NCI-H1694 (cell line): ENCODE measurements at regions not wholly inside any gene's neighbourhood (a gene's known extent, or its start where the extent isn't known, plus 50 kb on each side); places are given as distances from the start of the nearest gene placed in this dataset.

Source experiments
- DNase-seq: peaks from one replicate; lab custom pipeline; 2025; lab: John Stamatoyannopoulos, UW

DNA sequence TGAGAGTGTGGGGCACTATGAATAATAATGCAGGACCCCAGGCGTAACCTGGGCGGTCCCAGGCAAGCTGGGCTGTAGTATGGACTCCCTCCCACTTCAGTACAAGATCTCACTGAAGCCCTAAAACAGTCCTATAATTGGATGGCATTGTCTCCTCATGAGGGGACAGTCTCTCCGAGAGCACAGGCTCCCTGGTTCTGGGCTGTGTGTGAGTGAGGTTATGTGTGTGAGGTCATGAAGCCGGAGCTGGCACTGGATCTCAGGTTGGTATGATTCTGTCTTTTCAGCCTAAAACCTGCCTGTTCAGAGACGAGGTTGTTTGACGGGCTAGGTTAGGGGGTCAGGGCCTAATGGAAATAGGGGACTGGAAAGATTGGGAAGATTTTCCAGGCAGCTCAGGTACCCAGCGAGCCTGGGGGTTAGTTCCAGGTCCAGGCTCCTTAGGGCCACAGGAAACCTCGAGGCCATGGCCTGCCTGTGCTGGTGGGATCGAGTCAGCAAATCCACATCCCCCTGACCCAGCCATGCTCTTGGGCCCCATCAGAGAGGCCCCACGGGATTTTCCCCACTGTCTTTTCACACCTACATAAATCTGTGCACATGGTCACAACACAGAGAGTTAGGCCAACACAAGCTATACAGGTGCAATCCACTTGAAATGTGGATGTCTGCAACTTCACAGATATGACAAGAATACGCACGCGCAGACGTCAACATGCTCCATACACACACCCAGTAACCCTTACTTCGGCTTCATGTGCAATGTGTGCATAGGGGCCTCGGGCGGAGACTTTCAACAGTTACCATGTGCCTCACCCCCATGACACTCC is 94.8 kb downstream of the INHBB start:
- DNase-seq: no peak

GRCh38 chr2:120441351-120441700 is 95.4 kb downstream of the INHBB start:
- DNase-seq: no peak

GRCh38 chr2:120441744-120442471 is 96.0 kb downstream of the INHBB start:
- no peak for DNase-seq

DNA sequence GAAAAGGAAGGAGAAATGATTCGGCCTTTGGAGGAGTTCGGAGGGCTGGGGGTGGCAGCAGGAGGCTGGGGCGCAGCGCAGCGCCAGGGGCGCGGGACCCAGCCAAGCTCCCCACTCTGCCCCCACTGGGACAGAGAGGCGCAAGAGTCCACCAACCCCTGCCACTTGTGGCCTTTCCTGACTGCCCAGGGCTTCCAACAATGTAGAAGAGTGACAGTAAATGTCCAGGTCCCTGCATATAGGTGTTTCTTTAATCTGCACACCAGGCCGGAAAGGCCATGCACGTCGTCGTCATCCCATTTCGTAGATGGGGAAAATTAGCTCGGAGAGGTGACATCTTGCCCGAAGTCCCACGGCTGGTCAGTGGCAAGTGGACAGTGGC is 96.6 kb downstream of the INHBB start:
- no peak for DNase-seq

- no peak for DNase-seq
These were observed 97.1 kb downstream of the INHBB start for GRCh38 chr2:120442923-120443571.

DNA sequence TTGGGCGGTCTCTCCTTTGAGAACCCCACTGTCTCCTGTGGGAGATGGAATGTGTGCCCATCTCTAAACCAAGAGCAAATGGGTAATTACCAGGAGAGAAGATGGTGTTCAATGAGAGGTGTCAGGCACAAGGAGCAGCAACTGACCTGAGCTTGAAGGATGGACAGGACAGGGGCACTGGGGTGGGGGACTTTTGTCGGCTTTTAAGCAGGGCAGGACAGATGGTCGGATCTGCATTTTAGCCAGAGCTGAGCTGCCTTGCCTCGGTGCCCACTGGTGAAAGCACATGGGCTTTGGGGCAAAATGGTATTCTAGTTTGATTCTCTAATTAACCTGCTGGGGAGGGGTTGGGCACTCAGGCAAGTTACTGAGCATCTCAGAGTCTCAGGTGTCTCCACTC is 98.0 kb downstream of the INHBB start:
- DNase-seq: no peak

- DNase-seq: no peak
These were observed 98.8 kb downstream of the INHBB start for GRCh38 chr2:120444691-120445240.

DNA sequence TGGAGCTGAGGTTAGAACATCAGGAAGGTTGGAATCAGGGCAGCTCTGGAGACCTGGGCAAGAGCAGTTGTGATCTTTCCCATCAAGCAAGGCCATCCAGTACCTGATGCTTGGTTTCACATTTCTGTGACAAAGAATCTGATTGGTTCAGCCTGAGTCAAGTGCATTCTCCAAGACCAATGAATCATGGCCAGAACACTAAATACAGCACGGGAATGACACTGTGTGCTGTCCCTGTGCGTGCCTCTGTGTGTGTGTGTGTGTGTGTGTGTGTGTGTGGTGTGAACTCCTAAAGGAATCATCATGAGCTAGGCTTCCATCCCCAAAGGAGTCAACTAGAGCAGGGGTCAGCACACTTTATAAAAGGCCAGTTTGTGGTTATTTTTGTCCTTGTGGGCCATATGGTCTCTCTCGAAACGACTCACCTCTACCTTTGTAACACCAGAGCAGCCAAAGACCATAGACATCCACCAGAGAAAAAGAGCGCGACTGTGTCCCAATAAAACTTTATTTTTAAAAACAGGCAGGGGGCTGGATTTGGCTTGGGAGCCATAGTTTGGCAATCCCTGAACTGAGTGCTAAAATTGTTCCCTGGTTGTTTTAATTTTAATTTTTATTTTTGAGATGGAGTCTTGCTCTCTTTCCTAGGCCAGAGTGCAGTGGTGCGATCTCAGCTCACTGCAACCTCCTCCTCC is 99.7 kb downstream of the INHBB start:
- no peak for DNase-seq

DNA sequence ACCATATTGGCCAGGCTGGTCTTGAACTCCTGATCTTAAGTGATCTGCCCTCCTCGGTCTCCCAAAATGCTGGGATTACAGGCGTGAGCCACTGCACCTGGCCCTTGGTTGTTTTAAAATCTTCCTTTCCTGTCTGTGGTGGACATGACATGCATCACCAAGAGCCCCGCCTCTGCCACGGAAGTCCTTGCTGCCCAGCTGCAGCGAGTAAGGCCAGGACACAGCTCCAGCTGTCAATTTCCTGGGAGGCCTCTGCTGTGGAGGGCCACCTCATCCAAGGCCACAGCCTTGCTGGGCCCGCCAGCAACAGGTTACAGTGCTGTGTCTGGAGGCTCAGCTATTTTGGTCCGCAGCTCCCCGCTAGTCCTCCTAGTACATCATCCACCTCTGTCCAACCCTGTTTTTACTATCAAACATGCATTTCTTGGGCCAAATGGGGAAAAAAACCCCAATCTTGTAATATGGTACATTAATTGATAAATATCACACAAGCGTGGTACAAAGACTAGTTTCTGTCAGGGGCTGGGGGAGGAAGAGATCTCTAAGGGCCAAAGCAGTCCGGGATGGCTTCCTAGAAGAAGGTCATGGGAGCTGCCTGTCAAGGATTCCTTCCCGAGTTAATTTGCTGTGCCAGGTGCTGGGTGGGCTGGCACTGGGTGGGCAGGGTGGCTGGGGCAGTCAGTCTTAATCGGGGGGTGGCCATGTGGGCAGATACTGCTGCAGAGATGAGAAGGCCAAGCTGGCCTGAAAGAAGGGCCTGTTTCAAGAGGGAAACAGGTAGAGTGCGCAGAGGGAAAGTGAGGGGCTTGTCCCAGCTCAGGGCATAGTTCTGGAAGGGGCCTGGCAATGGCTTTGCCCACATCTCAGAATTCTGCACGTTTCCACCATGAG is 100.5 kb downstream of the INHBB start:
- no peak for DNase-seq

GRCh38 chr2:120447127-120447785 is 101.3 kb downstream of the INHBB start:
- no peak for DNase-seq

- DNase-seq: no peak
These were observed 102.5 kb downstream of the INHBB start for GRCh38 chr2:120448436-120448835.

GRCh38 chr2:120448961-120449810 is 103.2 kb downstream of the INHBB start:
- DNase-seq: no peak

DNA sequence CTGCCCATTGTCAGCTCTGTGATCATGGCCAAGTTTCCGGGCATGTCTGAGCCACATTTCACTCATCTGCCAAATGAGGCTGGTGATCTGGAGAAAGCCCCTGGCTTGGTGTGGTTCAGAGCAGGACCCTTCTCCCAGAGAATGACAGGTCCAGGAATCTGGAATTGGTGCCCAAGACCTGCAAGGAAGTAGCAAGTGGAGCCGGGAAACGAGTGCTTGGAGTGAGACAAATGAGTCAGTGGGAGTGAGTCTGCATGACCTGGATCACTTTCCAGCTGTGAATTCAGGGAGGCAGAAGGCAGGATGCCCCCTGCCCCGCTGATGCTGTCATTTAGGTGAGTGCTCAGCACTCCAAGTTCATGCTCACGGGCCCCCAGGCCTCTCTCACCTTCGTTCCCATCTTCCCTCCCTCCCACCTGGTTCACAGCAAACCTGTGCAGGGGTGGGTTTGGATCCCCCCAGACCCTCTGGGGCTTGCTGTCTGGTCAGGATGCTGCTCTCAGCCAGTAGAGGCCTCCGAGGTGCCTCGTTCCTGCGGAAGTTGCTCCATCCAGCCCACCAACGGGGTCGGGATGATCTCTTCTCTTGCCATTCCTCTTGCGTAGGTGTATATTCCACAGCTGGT is 104.4 kb downstream of the INHBB start:
- no peak for DNase-seq

DNA sequence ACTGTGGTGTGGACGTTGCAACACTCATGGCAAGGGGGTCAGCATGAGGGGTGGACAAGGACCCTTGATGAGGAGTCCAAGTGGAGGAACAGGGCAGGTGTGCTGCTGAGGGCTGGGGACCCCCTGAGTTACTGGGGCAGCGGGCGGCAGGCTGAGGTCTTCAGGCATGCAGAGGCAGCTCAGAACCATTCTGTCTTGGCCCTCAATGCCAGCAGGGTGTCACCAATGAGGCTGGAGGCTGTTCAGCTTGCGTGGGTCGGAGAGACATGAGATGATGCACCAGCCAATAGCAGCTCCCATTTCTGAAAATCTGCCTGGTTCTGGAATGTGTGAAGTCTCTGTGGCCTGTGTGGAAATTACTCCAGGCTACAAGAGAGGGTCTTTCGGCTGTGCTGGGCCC is 105.4 kb downstream of the INHBB start:
- DNase-seq: no peak

DNA sequence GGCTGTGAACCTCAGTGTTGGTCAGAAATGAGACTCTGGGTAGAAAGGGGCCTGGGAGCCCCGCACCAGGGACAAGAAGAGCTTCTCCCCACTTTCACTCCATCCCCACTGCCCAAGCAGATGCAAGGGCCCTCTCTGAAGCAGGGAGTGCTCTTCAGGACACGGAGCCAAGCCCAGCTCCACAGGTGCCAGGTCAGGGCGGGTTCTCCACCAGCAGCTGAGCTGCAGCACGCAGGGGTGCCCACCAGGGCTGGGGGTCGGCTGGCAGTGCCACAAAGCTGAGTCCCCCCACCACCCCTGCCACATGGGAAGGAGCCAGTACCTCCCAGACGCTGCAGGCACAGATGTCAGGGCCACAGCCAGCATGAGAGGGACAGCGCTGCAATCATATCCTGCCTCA is 106.2 kb downstream of the INHBB start:
- no peak for DNase-seq

DNA sequence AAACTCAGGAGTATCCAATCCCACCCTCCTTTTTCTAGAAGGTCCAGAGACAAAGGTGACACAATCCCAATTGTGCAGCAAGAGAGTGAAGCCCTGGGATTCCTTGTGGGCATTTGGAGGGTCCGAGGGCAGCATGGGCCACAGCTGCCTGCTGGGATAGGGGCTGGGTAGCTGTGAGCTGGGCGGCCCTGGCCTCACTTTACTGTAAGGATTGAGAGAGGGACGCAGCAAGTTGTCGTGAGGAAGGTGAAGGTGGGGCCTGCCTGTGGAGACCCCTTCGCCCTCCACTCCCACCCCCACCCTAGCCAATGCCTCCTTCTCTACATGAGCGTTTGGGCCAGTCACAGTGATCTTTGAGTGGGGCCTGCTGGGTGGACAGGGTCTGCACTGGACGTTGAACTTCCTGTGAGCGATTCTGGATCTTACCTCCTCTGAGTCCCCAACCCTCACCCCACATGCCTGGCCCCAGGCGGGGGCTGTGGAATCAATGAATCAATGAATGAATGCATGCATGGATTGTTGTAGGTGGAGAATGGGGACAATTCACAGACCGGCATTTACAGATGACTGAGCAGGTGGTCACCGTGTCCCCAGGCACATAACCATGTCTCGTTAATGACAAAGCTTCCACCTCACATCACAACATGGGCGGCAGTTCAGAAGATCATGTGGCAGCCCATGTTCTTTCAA is 107.2 kb downstream of the INHBB start:
- DNase-seq: no peak

DNA sequence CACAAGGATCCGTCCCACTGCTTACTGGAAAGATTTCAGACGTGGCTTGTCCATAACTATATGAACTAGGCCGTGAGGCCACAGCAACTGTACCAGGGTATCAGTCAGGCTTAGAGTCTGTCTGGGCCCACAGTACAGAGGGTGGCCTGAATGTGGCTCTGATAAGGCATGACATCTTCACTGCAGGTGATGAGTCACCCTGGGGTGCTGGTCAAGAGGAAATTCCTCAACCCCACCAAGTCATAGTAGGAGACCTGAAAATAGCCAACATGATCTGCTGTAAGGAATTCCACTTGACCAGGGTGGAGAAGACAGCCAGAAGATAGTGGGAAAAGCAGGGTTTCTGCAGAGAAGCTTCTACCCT is 107.7 kb downstream of the INHBB start:
- no peak for DNase-seq

DNA sequence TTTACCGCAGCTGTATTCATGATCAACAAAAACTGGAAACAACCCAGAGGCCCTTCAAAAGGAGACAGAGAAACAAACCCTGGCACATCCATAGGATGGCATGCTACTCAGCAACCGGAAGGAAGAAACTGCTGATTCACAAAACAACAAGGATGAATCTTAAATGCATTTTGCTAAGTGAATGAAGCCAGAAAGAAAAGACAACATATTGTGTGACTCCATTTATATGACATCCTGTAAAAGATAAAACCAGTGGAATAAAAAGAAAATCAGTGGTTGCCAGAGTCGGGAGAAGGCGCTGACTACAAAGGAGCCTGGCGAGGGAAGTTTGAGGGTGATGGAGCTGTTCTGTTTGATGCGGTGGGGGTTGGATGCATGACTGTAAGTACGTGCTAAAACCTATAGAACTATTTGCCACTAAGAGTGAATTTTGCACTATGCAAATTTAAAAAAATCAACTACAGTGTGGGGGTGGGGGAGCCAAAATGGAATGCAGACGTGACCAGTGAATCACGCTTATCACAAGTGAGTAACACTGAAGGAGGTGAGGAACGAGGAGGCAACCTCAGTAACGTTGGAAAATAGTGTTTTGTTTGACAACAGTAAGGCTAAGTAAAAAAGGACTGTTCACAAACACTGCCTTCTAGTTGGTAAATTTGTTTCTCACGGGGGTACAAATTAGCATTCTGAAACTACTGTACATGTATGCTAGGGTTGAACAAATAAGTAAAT is 108.9 kb downstream of the INHBB start:
- DNase-seq: no peak
